NCI-H526 (cell line): ENCODE measurements at regions not wholly inside any gene's neighbourhood (a gene's known extent, or its start where the extent isn't known, plus 50 kb on each side); places are given as distances from the start of the nearest gene placed in this dataset.

Source experiments
- DNase-seq, 2 experiments: peaks; one replicate each; lab custom pipeline; 2025; lab: John Stamatoyannopoulos, UW

DNA sequence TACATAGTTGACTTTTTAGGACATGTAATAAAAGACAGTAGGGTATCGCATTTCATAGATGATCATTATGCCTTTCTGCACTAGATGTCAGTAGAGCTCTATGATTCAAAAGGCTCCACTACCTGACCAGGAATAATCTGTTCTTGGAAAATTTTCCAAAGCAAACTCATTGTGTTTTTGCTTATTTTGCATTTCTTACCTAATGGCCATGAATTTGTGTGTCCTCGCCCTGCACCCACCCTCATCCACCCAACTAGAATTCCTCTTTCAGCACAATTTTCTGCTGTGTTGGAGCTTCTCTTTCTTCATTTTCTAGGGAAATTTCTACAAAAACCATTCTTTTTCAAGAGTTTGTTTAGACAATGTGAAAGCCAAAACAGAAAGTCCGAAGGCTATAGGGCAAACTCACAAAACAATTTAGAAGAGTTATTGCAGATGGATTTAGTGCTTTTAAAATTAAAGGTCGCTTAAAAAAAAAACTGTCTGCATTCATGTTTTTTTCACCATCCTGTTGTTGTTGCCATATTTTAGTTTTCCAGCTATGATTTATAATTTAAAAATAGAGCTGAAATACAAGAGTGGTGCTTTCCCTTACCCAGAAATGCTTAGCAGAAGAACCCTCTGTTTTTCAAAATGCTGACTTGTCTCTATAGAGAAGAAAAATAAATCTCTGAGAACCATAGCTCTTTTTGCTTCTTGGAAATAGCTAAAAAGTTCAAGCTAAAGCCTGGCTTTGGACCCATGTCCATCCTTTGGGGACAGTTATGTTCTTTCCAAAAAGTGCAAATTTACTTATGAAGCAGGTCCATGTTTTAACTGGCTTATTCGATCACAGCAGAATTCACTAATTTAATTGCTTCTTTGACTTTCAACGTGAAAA, 183.7 kb downstream of the SPATA18 start:
- peak; percentile 18 to 70 for DNase-seq

- DNase-seq = no peak
These were observed 184.6 kb downstream of the SPATA18 start for GRCh38 chr4:52235552-52236201.

- DNase-seq = no peak
These were observed 190.8 kb downstream of the SPATA18 start for GRCh38 chr4:52241916-52242315.

GRCh38 chr4:52243367-52243766, 192.3 kb downstream of the SPATA18 start:
- DNase-seq = no peak

DNA sequence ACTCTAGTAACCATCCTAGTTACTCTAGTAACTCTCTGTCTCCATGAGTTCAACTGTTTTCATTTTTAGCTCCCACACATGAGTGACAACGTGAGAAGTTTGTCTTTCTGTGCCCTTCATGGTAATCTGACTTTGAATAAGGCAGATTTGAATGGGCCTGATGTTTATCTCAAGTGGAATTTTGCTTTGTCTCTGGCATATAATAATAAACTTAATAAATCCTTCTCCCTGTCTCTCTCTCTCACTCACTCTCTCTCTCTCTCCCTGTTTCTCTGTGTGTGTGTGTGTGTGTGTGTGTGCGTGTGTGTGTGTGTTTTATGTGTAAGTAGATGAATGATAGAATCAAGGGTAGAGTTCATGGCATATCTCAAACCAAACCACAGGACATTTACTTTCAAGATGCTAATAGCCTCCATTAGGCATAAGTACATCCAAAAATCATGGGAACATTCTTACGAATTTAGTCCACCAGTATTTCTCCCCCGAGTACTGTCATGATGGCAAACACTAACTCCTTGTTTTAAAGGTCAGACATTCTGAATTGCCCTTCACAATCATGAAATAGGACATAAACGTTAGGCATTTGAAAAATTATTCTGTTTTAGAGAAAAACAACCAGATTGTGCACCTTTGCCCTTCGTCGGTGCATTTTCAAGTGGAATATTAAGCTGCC, 193.1 kb downstream of the SPATA18 start:
- DNase-seq = no peak

GRCh38 chr4:52244848-52245247, 193.7 kb downstream of the SPATA18 start:
- DNase-seq = no peak

- DNase-seq = no peak
These were observed 195.7 kb downstream of the SPATA18 start for GRCh38 chr4:52246827-52247226.

- no peak for DNase-seq
These were observed 196.8 kb downstream of the SPATA18 start for GRCh38 chr4:52247941-52248340.

DNA sequence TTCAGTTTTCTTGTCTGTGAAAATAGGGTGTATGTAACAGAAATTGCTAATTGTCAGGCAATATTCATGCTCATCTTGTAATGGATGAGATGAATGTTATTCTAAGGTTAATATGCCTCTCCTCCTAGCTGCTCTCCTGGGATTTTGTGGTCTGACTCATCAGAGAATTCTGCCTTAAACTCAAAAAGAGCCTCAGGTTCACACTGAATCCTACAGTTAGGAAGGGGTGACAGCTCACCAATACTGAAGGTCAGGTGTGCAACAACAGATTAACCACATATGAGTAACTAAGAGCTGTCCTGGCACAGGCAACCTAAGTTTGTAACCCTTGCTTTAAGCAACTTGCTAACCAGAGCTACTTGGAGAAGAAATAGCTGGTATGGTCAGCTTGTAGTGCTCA, 197.7 kb downstream of the SPATA18 start:
- no peak for DNase-seq

GRCh38 chr4:52249581-52249980, 198.5 kb downstream of the SPATA18 start:
- DNase-seq = no peak

GRCh38 chr4:52250154-52250553, 199.1 kb downstream of the SPATA18 start:
- peak in 1 of 2 experiments; percentile 10 for DNase-seq

- no peak for DNase-seq
These were observed 200.8 kb downstream of the SPATA18 start for GRCh38 chr4:52251864-52252263.

- no peak for DNase-seq
These were observed 201.9 kb downstream of the SPATA18 start for GRCh38 chr4:52253025-52253424.

DNA sequence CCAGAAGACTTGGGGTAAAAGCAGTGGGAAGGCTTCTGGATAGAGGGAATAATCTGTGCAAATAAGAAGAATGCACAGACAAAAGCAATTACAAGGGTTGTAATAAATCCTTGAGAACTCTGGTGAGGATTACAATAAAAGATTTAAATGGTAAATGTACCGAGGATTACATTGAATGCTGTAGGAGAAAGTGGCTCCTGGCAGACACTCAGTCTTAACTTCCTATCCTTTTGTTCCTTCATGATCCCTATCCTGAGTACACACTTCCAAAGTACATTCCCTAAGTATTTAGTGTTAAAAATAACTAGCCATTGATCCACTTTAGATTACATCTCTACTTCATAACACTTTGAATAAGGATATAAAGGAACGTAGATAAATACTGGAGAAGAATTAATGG, 205.4 kb downstream of the SPATA18 start:
- no peak for DNase-seq

DNA sequence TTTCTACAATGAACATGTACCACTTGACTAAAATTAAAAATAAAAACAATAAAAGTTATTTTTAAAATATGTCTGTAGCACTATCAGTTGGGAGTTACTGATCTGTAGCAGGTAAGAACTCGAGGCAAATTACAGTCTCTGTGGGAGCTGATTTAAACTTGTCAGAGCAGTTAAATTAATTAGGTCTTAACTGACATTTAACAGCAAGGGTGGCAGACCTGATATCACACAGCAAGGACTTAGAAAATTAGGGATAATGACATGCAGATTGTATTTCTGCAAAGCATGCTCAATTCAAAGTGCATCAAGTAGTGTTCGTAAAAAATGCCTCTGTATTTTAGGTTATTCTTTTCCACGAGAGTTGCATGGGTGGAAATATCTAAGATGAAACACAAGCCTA, 208.9 kb downstream of the SPATA18 start:
- DNase-seq = no peak

DNA sequence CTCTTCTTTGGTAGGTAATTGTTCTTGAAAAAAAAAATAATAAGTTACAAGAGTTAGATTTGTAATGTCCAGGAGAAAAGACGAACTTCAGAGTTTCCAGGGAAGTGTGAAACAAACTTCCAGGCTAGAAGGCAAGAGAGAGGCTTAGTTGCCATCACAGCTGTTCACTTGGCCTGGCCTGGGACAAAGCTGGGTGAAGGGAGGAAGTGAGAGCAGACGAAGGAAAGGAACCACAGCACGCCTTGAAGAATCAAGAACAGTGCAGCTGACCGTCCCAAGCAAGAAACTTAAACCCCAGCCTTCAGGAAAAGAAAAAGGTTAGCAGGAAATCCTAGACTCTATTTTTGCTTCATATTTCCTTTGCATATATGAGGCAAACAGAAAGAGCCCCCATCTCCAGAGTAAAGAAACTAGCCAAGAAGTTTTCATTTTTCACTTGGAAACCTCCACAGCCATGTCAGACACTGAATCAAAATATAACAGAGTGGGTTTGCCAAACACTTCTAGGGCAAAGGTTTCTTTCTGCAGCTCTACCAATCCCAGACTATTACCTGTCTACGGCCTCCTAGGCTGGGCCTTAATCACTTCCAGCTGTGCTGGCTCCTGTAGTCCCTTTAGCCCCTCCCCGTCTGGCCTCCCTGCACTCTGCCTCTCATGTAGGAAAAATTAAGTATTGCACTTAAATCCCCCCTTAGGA, 209.6 kb downstream of the SPATA18 start:
- no peak for DNase-seq

DNA sequence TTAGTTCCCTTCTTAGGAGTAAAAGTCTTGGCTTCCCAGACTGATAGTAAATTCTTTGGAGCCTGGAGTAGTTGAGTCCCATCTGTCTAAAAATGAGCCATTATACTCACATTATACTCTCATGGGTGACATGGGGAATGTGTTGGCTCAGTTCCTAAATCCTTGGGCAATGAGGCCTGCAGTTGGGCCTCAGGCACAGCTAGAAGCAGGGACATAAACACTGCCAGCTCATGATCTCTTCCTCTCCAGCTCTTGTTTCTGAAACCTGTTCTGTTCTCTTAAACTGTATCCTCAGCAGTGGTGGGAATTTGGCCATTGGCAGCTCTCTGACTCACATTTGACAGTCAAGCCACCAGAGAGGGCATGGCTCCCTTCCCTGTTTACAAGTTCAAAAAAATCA, 212.5 kb downstream of the SPATA18 start:
- DNase-seq = no peak

- DNase-seq = no peak
These were observed 214.8 kb downstream of the SPATA18 start for GRCh38 chr4:52265781-52266525.

DNA sequence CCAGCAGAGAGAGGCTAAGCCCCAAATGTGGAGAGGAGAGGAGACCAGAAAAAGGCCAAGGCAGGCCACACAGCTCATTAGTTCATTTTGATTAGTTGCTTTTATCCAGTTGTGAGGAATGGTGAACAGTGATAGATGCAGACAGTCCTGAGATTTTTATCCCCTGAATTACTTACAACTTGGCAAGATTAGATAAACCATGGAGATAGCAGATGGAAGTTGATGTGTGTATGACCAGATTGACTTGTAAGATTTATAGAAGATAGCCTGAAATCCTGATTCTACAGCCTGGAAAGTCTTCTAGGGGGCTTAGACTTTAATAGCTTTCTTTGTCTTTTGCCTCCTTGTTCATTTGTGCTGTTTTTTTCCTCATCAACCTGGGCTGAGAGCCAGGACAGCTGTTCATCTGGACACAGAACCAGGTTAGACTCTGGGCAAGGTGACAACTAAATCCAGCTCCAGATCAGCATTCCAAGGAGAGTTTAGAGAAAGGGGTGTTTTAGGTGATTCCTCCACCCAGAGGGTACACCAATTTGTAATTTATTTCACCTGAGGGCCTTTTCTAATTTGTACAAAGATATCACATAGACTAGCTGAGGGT, 215.5 kb downstream of the SPATA18 start:
- DNase-seq = no peak

GRCh38 chr4:52269761-52270160, 218.7 kb downstream of the SPATA18 start:
- DNase-seq = peak in 1 of 2 experiments; percentile 32

DNA sequence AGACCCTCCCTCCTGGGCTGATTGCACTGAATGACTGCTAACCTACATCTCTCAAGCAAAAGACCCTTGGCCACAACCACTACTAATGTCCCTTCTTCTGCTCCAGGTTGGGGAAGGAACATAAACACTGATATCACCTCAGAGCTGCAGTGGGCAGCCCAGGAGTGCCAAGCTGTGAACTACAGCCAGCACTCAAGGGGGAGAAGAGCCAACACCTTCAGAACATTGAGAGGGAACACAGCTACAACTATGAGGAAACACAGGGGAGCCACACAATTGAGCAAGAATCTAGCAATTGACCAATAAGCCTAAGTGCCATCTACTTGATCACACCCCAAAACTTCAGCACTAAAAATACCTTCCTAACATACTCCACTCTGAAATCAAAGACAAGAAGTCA, 222.8 kb downstream of the SPATA18 start:
- DNase-seq = no peak
